HCT116 (cell line): ENCODE measurements at regions not wholly inside any gene's neighbourhood (a gene's known extent, or its start where the extent isn't known, plus 50 kb on each side); places are given as distances from the start of the nearest gene placed in this dataset.
"Not testable (repeated sequence)": the region's sequence is repeated elsewhere in the genome, so short reads cannot be mapped to it uniquely, and the experiment has no call there.

Experiments used
- ATAC-seq: fragments of 200-7000 bp; cut with Tn5 transposase; 2 replicates; pipeline ENCODE4 v1.9.1; 2020; ENCODE audit warnings: mild to moderate bottlenecking, moderate library complexity
- BruUV-seq: library from RNA; stranded (reverse); fragments of 400-500 nt; replicated peaks from 2 replicates; lab custom pipeline; 2021; lab: Mats Ljungman, UMichigan
- CTCF ChIA-PET: fragments of 300-600 bp; sonication (Branson Sonifier 250); formaldehyde crosslinking; loops from one replicate; lab custom pipeline; 2021; ENCODE audit warnings: antibody characterized with exemption; lab: Charles Lee
- POLR2A ChIA-PET: fragments of 300-600, 350-600 bp; sonication (Branson Sonifier 250); formaldehyde crosslinking; loops from one replicate; lab custom pipeline; 2021; ENCODE audit warnings: antibody characterized with exemption; lab: Charles Lee
- RAD21 ChIA-PET, 2 experiments: fragments of 300-600 bp; sonication (Branson Sonifier 250); formaldehyde crosslinking; loops; one replicate each; lab custom pipeline; 2023; ENCODE audit warnings: low total read pairs in 2 of 2; ENCODE audit not compliant: uncharacterized antibody in 2 of 2, unreplicated experiment in 2 of 2, low non-redundant PET in 1 of 2; lab: Charles Lee
- DNase-seq: peaks from one replicate; pipeline ENCODE4 v3.0.0-alpha.2; 2010; ENCODE audit warnings: low read depth, low spot score
- H2AFZ ChIP-seq: fragments of 200-600 bp; shearing (Covaris generic), sonication (generic); 2 replicates; pipeline ENCODE4 v1.6.1; 2017; ENCODE audit warnings: low read depth, mixed run types, mixed read lengths, antibody characterized with exemption, low read length; ENCODE audit not compliant: poor library complexity, severe bottlenecking
- H3K27ac ChIP-seq: 2 replicates; pipeline ENCODE4 v1.5.1; 2012; ENCODE audit warnings: low read depth, low read length
- H3K27me3 ChIP-seq: fragments of 200-600 bp; sonication (generic); 2 replicates; pipeline ENCODE4 v1.6.1; 2016; ENCODE audit warnings: mixed run types, low read length, mixed read lengths; ENCODE audit not compliant: insufficient read depth
- H3K36me3 ChIP-seq, 2 experiments: fragments of 200-500 bp in 1 of 2; fragments of 200-600 bp in 1 of 2; sonication (Bioruptor generic) in 1 of 2; sonication (generic) in 1 of 2; 2 replicates each; pipeline versions ENCODE4 v1.5.1 to v1.6.1; 2014 to 2016; ENCODE audit warnings: low read length in 2 of 2, inconsistent platforms in 1 of 2, mixed read lengths in 1 of 2, mixed run types in 1 of 2; ENCODE audit not compliant: insufficient read depth in 2 of 2, control insufficient read depth in 1 of 2
- H3K4me1 ChIP-seq, 2 experiments: fragments of 200-600 bp in 1 of 2; sonication (generic) in 1 of 2; 2 replicates each; pipeline versions ENCODE4 v1.5.1 to v1.6.1; 2012 to 2017; ENCODE audit warnings: low read length in 2 of 2, inconsistent platforms in 1 of 2, mild to moderate bottlenecking in 1 of 2, mixed read lengths in 1 of 2, mixed run types in 1 of 2, moderate library complexity in 1 of 2; ENCODE audit not compliant: insufficient read depth in 2 of 2, control insufficient read depth in 1 of 2
- H3K4me2 ChIP-seq: fragments of 200-600 bp; sonication (generic); 2 replicates; pipeline ENCODE4 v1.6.1; 2017; ENCODE audit warnings: mixed run types, low read length, mixed read lengths
- H3K4me3 ChIP-seq, 2 experiments: fragments of 200-600 bp in 1 of 2; sonication (generic) in 1 of 2; replicated peaks in 1 of 2; 2 replicates each; pipeline ENCODE4 v1.5.1; 2011 to 2016; ENCODE audit warnings: low read length in 2 of 2, control low read depth in 1 of 2, low read depth in 1 of 2, mild to moderate bottlenecking in 1 of 2, mixed read lengths in 1 of 2, mixed run types in 1 of 2
- H3K79me2 ChIP-seq: fragments of 200-600 bp; sonication (generic); 2 replicates; pipeline ENCODE4 v1.6.1; 2017; ENCODE audit warnings: mild to moderate bottlenecking, mixed run types, low read length, moderate library complexity, mixed read lengths; ENCODE audit not compliant: insufficient read depth
- H3K9ac ChIP-seq: fragments of 200-600 bp; sonication (generic); 2 replicates; pipeline ENCODE4 v1.6.1; 2016; ENCODE audit warnings: low read length, mixed read lengths
- H3K9me2 ChIP-seq: fragments of 200-600 bp; sonication (generic), shearing (Covaris generic); 2 replicates; pipeline ENCODE4 v1.6.1; 2017; ENCODE audit warnings: mixed run types, mild to moderate bottlenecking, moderate library complexity; ENCODE audit not compliant: insufficient read depth
- H3K9me3 ChIP-seq, 2 experiments: fragments of 200-500 bp in 1 of 2; fragments of 200-600 bp in 1 of 2; sonication (Bioruptor generic) in 1 of 2; sonication (generic) in 1 of 2; 2 replicates each; pipeline ENCODE4 v1.6.1; 2014 to 2017; ENCODE audit warnings: low read length in 2 of 2, mixed read lengths in 2 of 2, inconsistent platforms in 1 of 2, low read depth in 1 of 2, mild to moderate bottlenecking in 1 of 2, mixed run types in 1 of 2, moderate library complexity in 1 of 2; ENCODE audit not compliant: control insufficient read depth in 1 of 2, insufficient read depth in 1 of 2
- H4K20me1 ChIP-seq: fragments of 200-600 bp; sonication (generic), shearing (Covaris generic); 2 replicates; pipeline ENCODE4 v1.6.1; 2017; ENCODE audit warnings: mixed run types, mild to moderate bottlenecking, moderate library complexity; ENCODE audit not compliant: insufficient read depth
- intact Hi-C: fragments of 100-400 bp; cut with micrococcal nuclease; formaldehyde crosslinking; loops from 2 replicates; pipeline ENCODE4 v1.10.0; 2022

DNA sequence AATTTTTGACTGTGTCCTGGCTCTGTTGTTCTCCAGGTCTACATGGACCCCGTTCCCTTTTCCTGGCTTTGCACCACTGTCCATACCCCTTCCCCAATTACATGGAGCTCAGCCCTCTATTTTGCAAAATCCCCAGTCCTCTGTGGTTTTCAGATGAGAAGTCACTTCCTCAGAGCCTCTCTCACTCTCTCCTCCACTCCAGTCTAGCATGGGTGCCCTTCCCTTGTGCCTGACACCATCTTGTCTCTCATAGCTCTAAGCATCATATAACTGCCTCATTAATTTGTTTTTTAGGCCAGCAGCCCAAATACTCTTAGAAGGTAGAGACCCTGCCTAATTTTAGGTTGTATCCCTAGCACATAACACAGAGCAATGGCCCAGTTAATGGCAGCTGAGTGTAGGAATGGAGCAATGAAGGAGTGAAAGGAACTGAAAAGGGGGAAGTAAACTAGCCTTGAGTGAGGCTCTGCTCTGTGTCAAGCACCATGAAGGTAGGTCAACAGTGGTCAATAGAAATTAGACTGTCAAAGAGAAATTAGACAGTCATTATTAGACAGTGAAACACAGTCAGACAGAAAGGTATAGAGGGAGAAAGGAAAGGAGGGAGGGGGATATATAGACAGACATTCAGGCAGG is 97.7 kb downstream of the ARHGAP11B start:
- H3K9me2 ChIP-seq, H2AFZ ChIP-seq, H3K4me1 ChIP-seq, POLR2A ChIA-PET, H3K36me3 ChIP-seq, H3K27me3 ChIP-seq, H4K20me1 ChIP-seq, H3K79me2 ChIP-seq, intact Hi-C loops, CTCF ChIA-PET, H3K27ac ChIP-seq, H3K4me2 ChIP-seq, DNase-seq, ATAC-seq, BruUV-seq, RAD21 ChIA-PET, H3K9ac ChIP-seq, H3K4me3 ChIP-seq, H3K9me3 ChIP-seq: not testable (repeated sequence)

DNA sequence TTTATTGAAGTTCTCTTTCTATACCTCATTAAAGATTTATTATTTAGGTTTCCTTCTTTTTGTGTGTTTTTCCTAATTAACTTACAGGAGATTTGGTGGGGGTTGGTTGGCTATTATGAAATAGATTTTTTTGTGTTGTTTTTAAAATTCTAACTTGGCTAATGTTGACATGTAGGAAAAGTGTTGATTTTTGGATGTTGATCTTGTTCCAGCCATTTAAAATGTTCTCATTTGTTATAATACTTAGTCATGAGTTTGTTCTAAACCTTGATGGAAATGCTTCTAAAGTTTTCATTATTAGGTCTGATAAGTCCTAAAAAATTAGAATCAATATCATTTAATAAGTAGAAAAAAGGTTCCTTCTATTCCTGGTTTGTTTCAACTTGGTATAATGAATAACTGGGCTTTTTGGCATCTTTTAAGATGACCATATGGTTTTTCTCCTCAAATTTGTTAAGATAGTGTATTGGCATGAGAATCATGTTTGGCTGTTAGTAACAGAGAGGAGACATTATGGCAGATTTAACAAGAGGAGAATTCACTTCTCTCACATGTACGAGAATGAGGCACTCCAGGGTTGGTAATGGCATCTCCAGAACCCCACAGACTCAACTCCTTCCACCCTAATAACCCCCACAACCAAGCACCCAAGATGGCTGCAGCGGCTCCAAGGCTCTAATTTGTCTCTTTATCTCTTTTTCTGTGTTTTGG is 104.1 kb downstream of the ARHGAP11B start:
- POLR2A ChIA-PET, BruUV-seq, H3K4me1 ChIP-seq, H3K4me3 ChIP-seq, H3K9me3 ChIP-seq, H3K9me2 ChIP-seq, H3K79me2 ChIP-seq, H3K4me2 ChIP-seq, H3K27me3 ChIP-seq, CTCF ChIA-PET, intact Hi-C loops, RAD21 ChIA-PET, H2AFZ ChIP-seq, H3K9ac ChIP-seq, H3K27ac ChIP-seq, H4K20me1 ChIP-seq, DNase-seq, H3K36me3 ChIP-seq, ATAC-seq: not testable (repeated sequence)

DNA sequence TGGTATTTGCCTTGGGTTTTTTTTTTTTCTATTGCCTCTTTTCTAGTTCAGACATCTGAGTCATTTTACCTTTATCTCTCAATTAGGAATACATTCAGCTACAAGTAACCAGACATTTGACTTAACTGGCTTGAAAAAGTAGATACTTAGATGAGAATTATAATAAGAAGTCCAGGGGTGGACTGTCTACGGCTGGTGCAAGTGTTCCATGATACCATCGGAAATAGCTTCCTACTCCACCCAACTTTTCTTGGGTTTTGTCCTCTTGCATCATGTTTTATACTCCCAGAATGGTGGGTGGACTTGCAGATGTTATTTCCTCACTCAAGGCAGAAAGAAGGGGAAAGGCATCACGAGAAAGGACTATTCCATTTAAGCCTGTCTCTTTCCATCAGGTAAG is 104.7 kb downstream of the ARHGAP11B start:
- H4K20me1 ChIP-seq, H3K9ac ChIP-seq, POLR2A ChIA-PET: not testable (repeated sequence)

DNA sequence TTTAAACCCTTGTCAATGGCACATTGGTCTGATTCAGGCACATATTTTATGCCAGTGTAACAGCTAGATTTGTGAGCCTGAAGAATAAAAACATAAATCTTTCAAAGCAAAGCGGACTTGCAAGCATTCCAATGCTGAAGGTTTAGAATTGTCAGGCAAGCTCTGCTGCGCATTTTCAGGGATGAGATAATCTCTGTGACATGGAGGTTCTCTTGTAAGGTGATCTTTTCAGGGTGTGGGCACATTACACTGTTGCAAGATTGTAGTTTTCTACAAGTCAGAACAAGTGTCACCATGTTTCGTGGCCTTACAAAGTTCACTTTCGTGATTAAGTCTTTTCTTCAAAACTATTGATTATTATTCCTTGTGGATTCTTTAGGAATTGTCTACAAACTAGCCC is 106.2 kb downstream of the ARHGAP11B start:
- H3K9me3 ChIP-seq, BruUV-seq, H3K4me1 ChIP-seq, H3K4me2 ChIP-seq, DNase-seq, H3K9me2 ChIP-seq, H3K27ac ChIP-seq, ATAC-seq, intact Hi-C loops, POLR2A ChIA-PET, H3K27me3 ChIP-seq, H4K20me1 ChIP-seq, RAD21 ChIA-PET, CTCF ChIA-PET, H3K9ac ChIP-seq, H2AFZ ChIP-seq, H3K4me3 ChIP-seq, H3K79me2 ChIP-seq, H3K36me3 ChIP-seq: not testable (repeated sequence)

More for the DNA sequence above, 104.7 kb downstream of the ARHGAP11B start:
- H3K4me1 ChIP-seq, ATAC-seq, H2AFZ ChIP-seq, RAD21 ChIA-PET, H3K9me2 ChIP-seq, H3K27me3 ChIP-seq, H3K9me3 ChIP-seq, H3K36me3 ChIP-seq, DNase-seq, H3K4me2 ChIP-seq, intact Hi-C loops, H3K27ac ChIP-seq, H3K79me2 ChIP-seq, BruUV-seq, CTCF ChIA-PET, H3K4me3 ChIP-seq: not testable (repeated sequence)
